ENCODE measurements at regions not wholly inside any gene's neighbourhood (a gene's known extent, or its start where the extent isn't known, plus 50 kb on each side); places are given as distances from the start of the nearest gene placed in this dataset.
"Not testable (repeated sequence)": the region's sequence is repeated elsewhere in the genome, so short reads cannot be mapped to it uniquely, and the experiment has no call there.

GRCh38 chr4:167893531-167893930 lies 198.8 kb upstream of the ANXA10 start:
- no peaks in the 10 kb centered on the region for H4K20me1 ChIP-seq (ENCODE audit: insufficient read depth)
- H3K9me2 ChIP-seq (ENCODE audit: insufficient read depth): no peaks in the 10 kb centered on the region
- RAD21 ChIA-PET (ENCODE audit: low non-redundant PET in 1 of 2, low total read pairs in 2 of 2, uncharacterized antibody in 2 of 2, unreplicated experiment in 2 of 2): no interaction called here
- no peak for DNase-seq (ENCODE audit: low read depth, low spot score)
- BruUV-seq (replicated peaks): no TSS peak
- POLR2A ChIA-PET: no interaction called here
- no peak overlapping the region for H3K27ac ChIP-seq (ENCODE audit: low read depth, low read length)
- TF ChIP-seq YY1 (IDR thresholded peaks at IDR 0.05; ENCODE audit: extremely low read depth, insufficient replicate concordance, low read depth, low read length): no peak
- no peak for TF ChIP-seq SP1 (IDR thresholded peaks at IDR 0.05; ENCODE audit: low read depth)
- TF ChIP-seq FOSL1 (IDR thresholded peaks at IDR 0.05; ENCODE audit: low read depth): no peak
- no peak for TF ChIP-seq EZH2phosphoT487 (IDR thresholded peaks at IDR 0.05; ENCODE audit: borderline replicate concordance)
- no peak for TF ChIP-seq ELF1 (IDR thresholded peaks at IDR 0.05; ENCODE audit: borderline replicate concordance, low read depth)
- TF ChIP-seq EZH2 (IDR thresholded peaks at IDR 0.05): no peak
- TF ChIP-seq RAD21 (IDR thresholded peaks at IDR 0.05; ENCODE audit: low read depth): no peak
- TF ChIP-seq JUND (IDR thresholded peaks at IDR 0.05): no peak
- TF ChIP-seq TCF7L2 (IDR thresholded peaks at IDR 0.05; ENCODE audit: borderline replicate concordance, extremely low read depth, insufficient read depth, insufficient read length): no peak
- TF ChIP-seq ZNF274 (IDR thresholded peaks at IDR 0.05; ENCODE audit: low read depth, low read length): no peak
- H3K9ac ChIP-seq (ENCODE audit: low read length): no peak overlapping the region
- H3K36me3 ChIP-seq (ENCODE audit: control insufficient read depth in 1 of 2, insufficient read depth in 2 of 2, low read length in 2 of 2): no peaks in the 10 kb centered on the region
- H3K4me3 ChIP-seq (replicated peaks in 1 of 2; ENCODE audit: low read depth in 1 of 2, low read length in 2 of 2): no peak overlapping the region
- ATAC-seq: no peak
- no peak overlapping the region for H2AFZ ChIP-seq (ENCODE audit: low read depth, low read length, poor library complexity, severe bottlenecking)
- CTCF ChIA-PET: no interaction called here
- no peaks in the 10 kb centered on the region for H3K79me2 ChIP-seq (ENCODE audit: insufficient read depth, low read length)
- no peaks in the 10 kb centered on the region for H3K9me3 ChIP-seq (ENCODE audit: control insufficient read depth in 1 of 2, insufficient read depth in 1 of 2, low read depth in 1 of 2, low read length in 2 of 2)
- peaks cover 15 to 22% of the 10 kb centered on the region in 2 experiments for H3K4me1 ChIP-seq (ENCODE audit: control insufficient read depth in 1 of 2, insufficient read depth in 2 of 2, low read length in 2 of 2)
- no peak overlapping the region for H3K4me2 ChIP-seq (ENCODE audit: low read length)
- H3K27me3 ChIP-seq (ENCODE audit: insufficient read depth, low read length): no peaks in the 10 kb centered on the region
- intact Hi-C loops (cut with micrococcal nuclease): no loop called here

- not testable (repeated sequence) for DNase-seq (ENCODE audit: low read depth, low spot score); BruUV-seq (replicated peaks); H3K4me3 ChIP-seq (replicated peaks in 1 of 2; ENCODE audit: low read depth in 1 of 2, low read length in 2 of 2)
These were observed 196.1 kb upstream of the ANXA10 start for GRCh38 chr4:167896260-167896659.

More at GRCh38 chr4:167896260-167896659, 196.1 kb upstream of the ANXA10 start:
- intact Hi-C loops (cut with micrococcal nuclease); H3K9me2 ChIP-seq (ENCODE audit: insufficient read depth); CTCF ChIA-PET; H2AFZ ChIP-seq (ENCODE audit: low read depth, low read length, poor library complexity, severe bottlenecking); H3K27me3 ChIP-seq (ENCODE audit: insufficient read depth, low read length); ATAC-seq; H3K9ac ChIP-seq (ENCODE audit: low read length); H4K20me1 ChIP-seq (ENCODE audit: insufficient read depth); H3K4me2 ChIP-seq (ENCODE audit: low read length); POLR2A ChIA-PET; H3K9me3 ChIP-seq (ENCODE audit: control insufficient read depth in 1 of 2, insufficient read depth in 1 of 2, low read depth in 1 of 2, low read length in 2 of 2); H3K79me2 ChIP-seq (ENCODE audit: insufficient read depth, low read length); RAD21 ChIA-PET (ENCODE audit: low non-redundant PET in 1 of 2, low total read pairs in 2 of 2, uncharacterized antibody in 2 of 2, unreplicated experiment in 2 of 2); H3K36me3 ChIP-seq (ENCODE audit: control insufficient read depth in 1 of 2, insufficient read depth in 2 of 2, low read length in 2 of 2): not testable (repeated sequence)
- peaks cover 15 to 22% of the 10 kb centered on the region in 2 experiments for H3K4me1 ChIP-seq (ENCODE audit: control insufficient read depth in 1 of 2, insufficient read depth in 2 of 2, low read length in 2 of 2)
- H3K27ac ChIP-seq (ENCODE audit: low read depth, low read length): peak overlapping the region; percentile 73

Data from HCT116 (cell line).